SK-N-MC (cell line): ENCODE measurements at regions not wholly inside any gene's neighbourhood (a gene's known extent, or its start where the extent isn't known, plus 50 kb on each side); places are given as distances from the start of the nearest gene placed in this dataset.
"Not testable (repeated sequence)": the region's sequence is repeated elsewhere in the genome, so short reads cannot be mapped to it uniquely, and the experiment has no call there.

Source experiments
- EZH2 ChIP-seq: fragments of 200-600 bp; sonication (generic); IDR thresholded peaks from one replicate; pipeline ENCODE4 v1.6.1; 2017; ENCODE audit warnings: antibody characterized with exemption
- FOXP2 ChIP-seq: optimal IDR thresholded peaks from 2 replicates; pipeline ENCODE3; 2011; ENCODE audit warnings: mild to moderate bottlenecking, moderate library complexity; ENCODE audit not compliant: insufficient read depth; ENCODE audit errors: extremely low read length, control extremely low read depth
- POLR2AphosphoS5 ChIP-seq: IDR thresholded peaks from 2 replicates; pipeline ENCODE4 v1.6.1; 2012; ENCODE audit warnings: mild to moderate bottlenecking, low read depth, low read length, borderline replicate concordance

DNA sequence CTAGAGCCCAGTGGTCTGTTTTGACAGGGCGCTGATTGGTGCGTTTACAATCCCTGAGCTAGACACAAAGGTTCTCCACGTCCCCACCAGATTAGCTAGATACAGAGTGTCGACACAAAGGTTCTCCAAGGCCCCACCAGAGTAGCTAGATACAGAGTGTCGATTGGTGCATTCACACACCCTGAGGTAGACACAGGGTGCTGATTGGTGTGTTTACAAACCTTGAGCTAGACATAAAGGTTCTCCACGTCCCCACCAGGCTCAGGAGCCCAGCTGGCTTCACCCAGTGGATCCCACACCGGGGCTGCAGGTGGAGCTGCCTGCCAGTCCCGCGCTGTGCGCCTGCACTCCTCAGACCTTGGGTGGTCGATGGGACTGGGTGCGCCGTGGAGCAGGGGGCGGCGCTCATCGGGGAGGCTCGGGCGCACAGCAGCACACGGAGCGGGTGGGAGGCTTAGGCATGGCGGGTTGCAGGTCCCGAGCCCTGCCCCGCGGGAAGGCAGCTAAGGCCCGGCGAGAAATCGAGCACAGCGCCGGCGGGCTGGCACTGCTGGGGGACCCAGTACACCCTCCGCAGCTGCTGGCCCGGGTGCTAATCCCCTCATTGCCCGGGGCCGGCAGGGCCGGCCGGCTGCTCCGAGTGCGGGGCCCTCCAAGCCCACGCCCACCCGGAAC, 122.0 kb upstream of the ANKH start:
- TF ChIP-seq EZH2, POLR2AphosphoS5, FOXP2: not testable (repeated sequence)
